HepG2 (cell line): ENCODE measurements at regions not wholly inside any gene's neighbourhood (a gene's known extent, or its start where the extent isn't known, plus 50 kb on each side); places are given as distances from the start of the nearest gene placed in this dataset.

Experiments used
- ATAC-seq: fragments of 200-7000 bp; cut with Tn5 transposase; 3 replicates; pipeline ENCODE4 v1.9.1; 2020; ENCODE audit warnings: mild to moderate bottlenecking, moderate library complexity
- BruUV-seq: library from RNA; stranded (reverse); fragments of 400-500 nt; replicated peaks from 2 replicates; lab custom pipeline; 2021; lab: Mats Ljungman, UMichigan
- CTCF ChIA-PET: fragments of 300-600 bp; formaldehyde crosslinking; extraction: SDS; loops from one replicate; lab custom pipeline; 2021; ENCODE audit warnings: low total read pairs, inconsistent platforms, low intra/inter-chr PET ratio; lab: Yijun Ruan, JAX
- POLR2A ChIA-PET: fragments of 350-600 bp; sonication (Branson Sonifier 250); formaldehyde crosslinking; loops from one replicate; lab custom pipeline; 2020; ENCODE audit warnings: antibody characterized with exemption, inconsistent platforms; lab: Yijun Ruan, JAX
- DNase-seq: peaks from one replicate; pipeline ENCODE4 v3.0.0-alpha.2; 2015; ENCODE audit warnings: low spot score
- FAIRE-seq: peaks from 3 replicates; lab custom pipeline; 2011; peaks lifted over from hg19 to GRCh38; lab: Jason Lieb, UNC
- H2AFZ ChIP-seq: one replicate; pipeline ENCODE4 v1.6.1; 2011; ENCODE audit warnings: low read length, inconsistent platforms
- H3K27ac ChIP-seq: fragments of 300-600 bp; 3 replicates; pipeline ENCODE4 v1.8.0; 2011; ENCODE audit warnings: mixed run types, mild to moderate bottlenecking, mixed read lengths, low read length, inconsistent platforms; ENCODE audit not compliant: insufficient read depth; ENCODE audit errors: extremely low read length
- H3K27me3 ChIP-seq, 2 experiments: fragments of 200-600 bp in 1 of 2; 2 replicates in 1 of 2; 3 replicates in 1 of 2; pipeline versions ENCODE4 v1.6.0 to v1.8.0; 2011; ENCODE audit warnings: low read length in 2 of 2, mild to moderate bottlenecking in 2 of 2, moderate library complexity in 2 of 2, inconsistent platforms in 1 of 2; ENCODE audit not compliant: insufficient read depth in 2 of 2, control insufficient read depth in 1 of 2
- H3K36me3 ChIP-seq, 2 experiments: fragments of 200-600 bp in 1 of 2; replicated peaks in 1 of 2; 2 replicates in 1 of 2; 3 replicates in 1 of 2; pipeline versions ENCODE4 v1.5.1 to v1.8.0; 2011; ENCODE audit warnings: low read length in 2 of 2, inconsistent platforms in 1 of 2; ENCODE audit not compliant: insufficient read depth in 2 of 2, control insufficient read depth in 1 of 2
- H3K4me1 ChIP-seq: 2 replicates; pipeline ENCODE4 v1.5.1; 2012; ENCODE audit warnings: low read length, inconsistent platforms; ENCODE audit not compliant: insufficient read depth
- H3K4me2 ChIP-seq: 2 replicates; pipeline ENCODE4 v1.6.0; 2011; ENCODE audit warnings: low read depth, low read length, inconsistent platforms
- H3K4me3 ChIP-seq, 3 experiments: fragments of 200-600 bp in 1 of 3; sonication (generic), shearing (Covaris generic) in 1 of 3; replicated peaks in 1 of 3; 2 replicates each; pipeline ENCODE4 v1.5.1; 2011 to 2016; ENCODE audit warnings: low read length in 3 of 3, inconsistent platforms in 2 of 3, low read depth in 2 of 3, mild to moderate bottlenecking in 2 of 3, control low read depth in 1 of 3, mixed read lengths in 1 of 3; ENCODE audit not compliant: insufficient read depth in 1 of 3
- H3K79me2 ChIP-seq: one replicate; pipeline ENCODE4 v1.6.1; 2011; ENCODE audit warnings: low read length, inconsistent platforms; ENCODE audit not compliant: insufficient read depth
- H3K9ac ChIP-seq: 2 replicates; pipeline ENCODE4 v1.6.0; 2011; ENCODE audit warnings: mild to moderate bottlenecking, low read depth, low read length, inconsistent platforms; ENCODE audit not compliant: insufficient read depth
- H3K9me3 ChIP-seq: 2 replicates; pipeline ENCODE4 v1.5.1; 2012; ENCODE audit warnings: mild to moderate bottlenecking, low read length
- H4K20me1 ChIP-seq: 2 replicates; pipeline ENCODE4 v1.6.0; 2011; ENCODE audit warnings: inconsistent platforms, mild to moderate bottlenecking, low read length, moderate library complexity; ENCODE audit not compliant: insufficient read depth
- ETV6 ChIP-seq: sonication (generic); formaldehyde crosslinking; conservative IDR thresholded peaks from 2 replicates; pipeline ENCODE4 v1.4.0; 2020; ENCODE audit warnings: missing genetic modification reagents
- FIP1L1 ChIP-seq: fragments of 200-400 bp; formaldehyde crosslinking; IDR thresholded peaks from 2 replicates; pipeline ENCODE4 v1.6.1; 2018; ENCODE audit warnings: low read depth, mild to moderate bottlenecking, low read length, moderate library complexity, borderline replicate concordance; ENCODE audit not compliant: insufficient read depth
- GPN1 ChIP-seq: sonication (generic); formaldehyde crosslinking; IDR thresholded peaks from 2 replicates; pipeline ENCODE4 v1.5.1; 2020; ENCODE audit warnings: missing genetic modification reagents, borderline replicate concordance
- HCFC1 ChIP-seq: fragments of 150-350 bp; IDR thresholded peaks from 2 replicates; pipeline ENCODE4 v1.6.1; 2014; ENCODE audit warnings: low read depth, low read length
- HNF4A ChIP-seq: sonication (generic); formaldehyde crosslinking; IDR thresholded peaks from 2 replicates; pipeline ENCODE4 v1.4.0; 2020; ENCODE audit warnings: missing genetic modification reagents
- HOXA9 ChIP-seq: sonication (generic); formaldehyde crosslinking; IDR thresholded peaks from 2 replicates; pipeline ENCODE4 v1.8.1; 2022; ENCODE audit warnings: missing genetic modification reagents, mild to moderate bottlenecking, moderate library complexity, borderline replicate concordance
- JUN ChIP-seq: sonication (generic); formaldehyde crosslinking; IDR thresholded peaks from 2 replicates; pipeline ENCODE4 v1.4.0; 2020; ENCODE audit warnings: mild to moderate bottlenecking, missing genetic modification reagents
- NFATC3 ChIP-seq: sonication (generic); formaldehyde crosslinking; IDR thresholded peaks from 2 replicates; pipeline ENCODE4 v1.5.1; 2020; ENCODE audit warnings: mild to moderate bottlenecking, missing genetic modification reagents
- PRPF4 ChIP-seq: fragments of 200-400 bp; formaldehyde crosslinking; IDR thresholded peaks from 2 replicates; pipeline ENCODE4 v1.6.1; 2016; ENCODE audit warnings: low read length, low read depth; ENCODE audit not compliant: poor library complexity, severe bottlenecking
- TOE1 ChIP-seq: sonication (generic); formaldehyde crosslinking; IDR thresholded peaks from 2 replicates; pipeline ENCODE4 v1.4.0; 2020; ENCODE audit warnings: mild to moderate bottlenecking, missing genetic modification reagents
- ZBTB7B ChIP-seq: sonication (generic); formaldehyde crosslinking; IDR thresholded peaks from 2 replicates; pipeline ENCODE4 v1.4.0; 2020; ENCODE audit warnings: missing genetic modification reagents
- ZNF136 ChIP-seq: sonication (generic); formaldehyde crosslinking; IDR thresholded peaks from 2 replicates; pipeline ENCODE4 v1.8.1; 2022; ENCODE audit warnings: low read depth, mild to moderate bottlenecking, moderate library complexity, missing genetic modification reagents
- ZNF276 ChIP-seq: sonication (generic); formaldehyde crosslinking; IDR thresholded peaks from 2 replicates; pipeline ENCODE4 v1.4.0; 2020; ENCODE audit warnings: mild to moderate bottlenecking, low read depth, missing genetic modification reagents
- ZNF282 ChIP-seq: fragments of 450-650 bp; IDR thresholded peaks from 2 replicates; pipeline ENCODE4 v1.6.1; 2018; ENCODE audit not compliant: partially characterized antibody
- ZNF781 ChIP-seq: sonication (generic); formaldehyde crosslinking; IDR thresholded peaks from 2 replicates; pipeline ENCODE4 v1.5.1; 2020; ENCODE audit warnings: borderline replicate concordance, mild to moderate bottlenecking, missing genetic modification reagents; ENCODE audit errors: not compliant biosample characterization
- WGBS: methylation state at CpG from one replicate; pipeline ENCODE4 v1.1.6; 2017; ENCODE audit warnings: low lambda C conversion rate; 5-methylcytosine and 5-hydroxymethylcytosine counted together
- in situ Hi-C: cut with HindIII; loops from 2 replicates; pipeline ENCODE4 v1.10.0; 2017; ENCODE audit warnings: low pct_unique_long_range_greater_than_20kb; ENCODE audit not compliant: extremely low pct_ligation_motif_present
- intact Hi-C: fragments of 100-400 bp; cut with micrococcal nuclease; formaldehyde crosslinking; loops from one replicate; pipeline ENCODE4 v1.10.0; 2022; ENCODE audit not compliant: unreplicated experiment

DNA sequence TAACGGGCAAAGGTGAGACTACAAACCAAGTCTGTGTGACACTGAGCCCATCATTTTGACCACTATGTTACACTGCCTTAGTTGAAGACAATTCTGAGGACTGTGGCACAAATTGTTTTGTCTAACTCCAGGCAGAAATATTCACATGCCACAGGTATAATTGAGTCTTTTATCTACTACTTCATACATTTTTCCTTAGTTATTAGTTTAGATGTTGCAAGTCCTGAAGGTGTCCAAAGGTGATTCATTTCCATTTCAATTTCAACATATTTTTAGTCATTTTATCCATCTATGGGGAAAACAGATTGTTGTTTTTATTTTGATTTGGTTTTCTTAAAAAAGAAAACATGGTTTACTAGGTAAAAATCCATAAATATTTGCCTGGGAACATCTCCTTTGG, 341.7 kb upstream of the SMIM31 start (continued):
- TF ChIP-seq FIP1L1: no peak
- TF ChIP-seq ZNF282: no peak
- no peak for TF ChIP-seq GPN1 (CRISPR knock-in tag)

- in situ Hi-C loops: no loop called here
- Histone ChIP-seq H3K79me2 (no peaks in the 10 kb centered on the region), H3K4me3 (no peak overlapping the region), H3K9ac (no peak overlapping the region), H3K36me3 (no peaks in the 10 kb centered on the region), H3K4me1 (no peaks in the 10 kb centered on the region), H2AFZ (no peak overlapping the region), H3K4me2 (no peak overlapping the region), H3K9me3 (no peaks in the 10 kb centered on the region), H3K27ac (no peak overlapping the region), H4K20me1 (no peaks in the 10 kb centered on the region), H3K27me3 (no peaks in the 10 kb centered on the region)
- intact Hi-C loops: no loop called here
- no peak for TF ChIP-seq HNF4A (CRISPR knock-in tag)
- no peak for ATAC-seq
- BruUV-seq: no TSS peak
- ChIA-PET CTCF (no interaction called here), POLR2A (no interaction called here)
- WGBS: 0% methylated on average over 2 of the region's 2 CpGs
- DNase-seq: no peak
- no peak for FAIRE-seq
Measured at GRCh38 chr4:164413743-164414142, 340.2 kb upstream of the SMIM31 start.

DNA sequence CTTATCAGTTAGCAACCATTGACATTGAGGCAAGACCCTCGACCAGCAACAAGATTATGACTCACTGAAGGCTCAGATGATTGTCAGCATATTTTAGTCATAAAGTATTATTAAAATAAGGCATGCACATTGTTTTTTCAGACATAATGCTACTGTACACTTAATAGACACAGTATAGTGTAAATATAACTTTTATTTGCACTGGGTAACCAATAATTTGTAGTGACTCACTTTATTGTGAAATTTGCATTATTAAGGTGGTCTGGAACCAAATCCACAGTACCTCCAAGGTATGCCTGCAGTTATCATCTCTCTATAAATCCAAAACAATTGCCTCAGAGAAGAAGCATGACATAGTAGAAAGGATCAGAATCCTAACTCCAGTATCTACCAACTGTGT, 330.1 kb upstream of the SMIM31 start:
- H3K4me3 ChIP-seq: no peak overlapping the region
- ATAC-seq (no peak), FAIRE-seq (no peak), DNase-seq (no peak)
- no peak for TF ChIP-seq JUN (CRISPR knock-in tag)
- no peak for TF ChIP-seq PRPF4
- TF ChIP-seq NFATC3: no peak
- no peak for TF ChIP-seq TOE1 (CRISPR knock-in tag)
- no peak for TF ChIP-seq ZNF276 (CRISPR knock-in tag)
- TF ChIP-seq ZNF781 (CRISPR knock-in tag): no peak
- TF ChIP-seq ZNF136: no peak
- TF ChIP-seq HCFC1: no peak
- TF ChIP-seq HOXA9 (CRISPR knock-in tag): no peak
- TF ChIP-seq ETV6 (CRISPR knock-in tag): no peak
- TF ChIP-seq ZBTB7B (CRISPR knock-in tag): no peak
- no peaks in the 10 kb centered on the region for H3K36me3 ChIP-seq
- H3K9ac ChIP-seq: no peak overlapping the region
- POLR2A ChIA-PET: no interaction called here
- no peak overlapping the region for H3K27ac ChIP-seq
- no peaks in the 10 kb centered on the region for H3K9me3 ChIP-seq
- 0% methylated on average over 1 of the region's 1 CpG for WGBS
- CTCF ChIA-PET: no interaction called here
- H4K20me1 ChIP-seq: no peaks in the 10 kb centered on the region
- H3K79me2 ChIP-seq: no peaks in the 10 kb centered on the region
- no peak overlapping the region for H2AFZ ChIP-seq
- no peaks in the 10 kb centered on the region for H3K4me1 ChIP-seq
- BruUV-seq: no TSS peak
- no peaks in the 10 kb centered on the region for H3K27me3 ChIP-seq
- no peak overlapping the region for H3K4me2 ChIP-seq
- intact Hi-C loops (no loop called here), in situ Hi-C loops (no loop called here)
